Lung (tissue), 11 donors: ENCODE measurements at regions not wholly inside any gene's neighbourhood (a gene's known extent, or its start where the extent isn't known, plus 50 kb on each side); places are given as distances from the start of the nearest gene placed in this dataset.

Source experiments
- ATAC-seq: fragments of 200-7000 bp; cut with Tn5 transposase; one replicate; pipeline ENCODE4 v1.9.1; 2020; ENCODE audit warnings: moderate number of reproducible peaks; ENCODE audit not compliant: insufficient read depth, low FRiP score
- DNase-seq, 3 donors: peaks; one replicate each; pipeline ENCODE4 v3.0.0-alpha.2; 2013 to 2017
- H3K27ac ChIP-seq, 2 donors: one replicate each; pipeline ENCODE4 v1.5.1; 2013; ENCODE audit warnings: mild to moderate bottlenecking in 2 of 2, moderate library complexity in 2 of 2, control low read depth in 1 of 2, inconsistent platforms in 1 of 2, low read depth in 1 of 2, low read length in 1 of 2
- H3K27me3 ChIP-seq, 3 donors: one replicate each; pipeline ENCODE4 v1.5.1; 2013; ENCODE audit warnings: low read length in 2 of 3; ENCODE audit not compliant: control insufficient read depth in 3 of 3, insufficient read depth in 3 of 3
- H3K36me3 ChIP-seq, 4 donors: one replicate each; pipeline ENCODE4 v1.5.1; 2013; ENCODE audit warnings: low read length in 4 of 4, mild to moderate bottlenecking in 1 of 4, moderate library complexity in 1 of 4; ENCODE audit not compliant: control insufficient read depth in 4 of 4, insufficient read depth in 4 of 4
- H3K4me1 ChIP-seq, 5 donors: one replicate each; pipeline ENCODE4 v1.5.1; 2013; ENCODE audit warnings: low read length in 5 of 5, mild to moderate bottlenecking in 2 of 5, moderate library complexity in 1 of 5; ENCODE audit not compliant: control insufficient read depth in 5 of 5, insufficient read depth in 5 of 5
- H3K4me3 ChIP-seq: one replicate; pipeline ENCODE4 v1.5.1; 2013; ENCODE audit warnings: mild to moderate bottlenecking, control low read depth, moderate library complexity
- H3K9ac ChIP-seq, 2 donors: one replicate each; pipeline ENCODE4 v1.5.1; 2013; ENCODE audit warnings: low read length in 2 of 2, control low read depth in 1 of 2; ENCODE audit not compliant: insufficient read depth in 1 of 2
- H3K9me3 ChIP-seq, 4 donors: one replicate each; pipeline ENCODE4 v1.5.1; 2013; ENCODE audit warnings: low read length in 3 of 4, mild to moderate bottlenecking in 1 of 4, moderate library complexity in 1 of 4; ENCODE audit not compliant: control insufficient read depth in 4 of 4, insufficient read depth in 3 of 4
- WGBS, 2 donors: extraction: QIAGEN DNeasy Blood & Tissue Kit; methylation state at CpG; one replicate each; pipeline ENCODE4 v1.1.7; 2013; 5-methylcytosine and 5-hydroxymethylcytosine counted together
- TF ChIP-seq, protein P1 (sequence below): IDR thresholded peaks from 2 replicates; pipeline ENCODE4 v1.5.1; 2012; ENCODE audit warnings: mild to moderate bottlenecking; ENCODE audit errors: control extremely low read depth, extremely low read depth
- donor health status: control.
- donor health status: control.
- donor health status: Bipolar disorder and iron deficiency.
- donor health status: healthy.
- donor health status: DM: yes; HTN: yes; CAD: no.

DNA sequence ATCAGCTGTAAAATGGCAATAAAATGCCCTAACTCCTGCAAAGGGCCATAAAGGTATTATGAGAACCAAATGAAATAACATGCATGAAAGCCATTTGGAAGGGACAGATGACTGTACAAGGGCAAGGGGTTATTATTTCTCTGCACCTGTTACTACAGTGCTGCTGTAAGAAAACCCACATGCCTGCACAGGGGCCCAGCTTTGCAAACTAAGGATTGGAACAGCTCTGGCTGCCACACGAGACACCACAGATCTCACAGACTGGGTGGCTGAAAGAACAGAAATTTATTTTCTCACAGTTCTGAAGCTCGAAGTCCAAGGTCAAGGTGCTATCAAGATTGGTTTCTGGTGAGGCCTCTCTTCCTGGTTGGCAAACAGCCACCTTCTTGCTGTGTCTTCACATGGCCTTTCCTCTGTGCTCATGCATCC lies 409.0 kb upstream of the NRP1 start:
- H3K36me3 ChIP-seq, result no peaks in the 10 kb centered on the region
- TF ChIP-seq, protein P1, sequence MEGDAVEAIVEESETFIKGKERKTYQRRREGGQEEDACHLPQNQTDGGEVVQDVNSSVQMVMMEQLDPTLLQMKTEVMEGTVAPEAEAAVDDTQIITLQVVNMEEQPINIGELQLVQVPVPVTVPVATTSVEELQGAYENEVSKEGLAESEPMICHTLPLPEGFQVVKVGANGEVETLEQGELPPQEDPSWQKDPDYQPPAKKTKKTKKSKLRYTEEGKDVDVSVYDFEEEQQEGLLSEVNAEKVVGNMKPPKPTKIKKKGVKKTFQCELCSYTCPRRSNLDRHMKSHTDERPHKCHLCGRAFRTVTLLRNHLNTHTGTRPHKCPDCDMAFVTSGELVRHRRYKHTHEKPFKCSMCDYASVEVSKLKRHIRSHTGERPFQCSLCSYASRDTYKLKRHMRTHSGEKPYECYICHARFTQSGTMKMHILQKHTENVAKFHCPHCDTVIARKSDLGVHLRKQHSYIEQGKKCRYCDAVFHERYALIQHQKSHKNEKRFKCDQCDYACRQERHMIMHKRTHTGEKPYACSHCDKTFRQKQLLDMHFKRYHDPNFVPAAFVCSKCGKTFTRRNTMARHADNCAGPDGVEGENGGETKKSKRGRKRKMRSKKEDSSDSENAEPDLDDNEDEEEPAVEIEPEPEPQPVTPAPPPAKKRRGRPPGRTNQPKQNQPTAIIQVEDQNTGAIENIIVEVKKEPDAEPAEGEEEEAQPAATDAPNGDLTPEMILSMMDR, result no peak
- no peaks in the 10 kb centered on the region for H3K9me3 ChIP-seq
- H3K4me3 ChIP-seq, result no peak overlapping the region
- no peak for DNase-seq
- H3K9ac ChIP-seq, result no peak overlapping the region
- no peaks in the 10 kb centered on the region for H3K4me1 ChIP-seq
- ATAC-seq, result no peak
- 83 to 93% methylated on average over 2 of the region's 2 CpGs for WGBS, 2 donors
- H3K27me3 ChIP-seq, result no peaks in the 10 kb centered on the region
- H3K27ac ChIP-seq, result no peak overlapping the region

DNA sequence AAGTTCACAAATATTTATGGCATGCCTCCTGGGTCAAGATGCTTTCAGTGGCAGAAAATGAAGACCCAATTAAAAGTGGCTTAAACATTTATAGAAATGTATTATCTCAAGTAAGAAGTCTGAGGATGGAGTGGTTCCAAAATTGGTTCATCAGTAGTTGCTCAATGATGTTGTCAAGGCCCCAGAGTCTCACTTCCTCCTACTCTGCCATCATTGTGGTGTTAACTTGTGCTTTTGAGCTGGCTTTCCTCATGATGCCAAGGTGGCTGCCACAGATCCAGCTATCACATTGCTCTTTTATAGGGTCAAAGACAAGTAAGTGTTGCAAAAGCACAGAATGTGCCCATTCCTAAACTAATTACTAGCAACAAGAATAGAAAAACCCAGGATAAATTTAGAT lies 404.6 kb upstream of the NRP1 start:
- DNase-seq, result no peak
- Histone ChIP-seq H3K36me3 (no peaks in the 10 kb centered on the region), H3K9ac (no peak overlapping the region), H3K9me3 (no peaks in the 10 kb centered on the region), H3K4me3 (no peak overlapping the region), H3K27ac (no peak overlapping the region), H3K4me1 (no peaks in the 10 kb centered on the region), H3K27me3 (no peaks in the 10 kb centered on the region)
- ATAC-seq, result no peak
- TF ChIP-seq, protein P1, result no peak

DNA sequence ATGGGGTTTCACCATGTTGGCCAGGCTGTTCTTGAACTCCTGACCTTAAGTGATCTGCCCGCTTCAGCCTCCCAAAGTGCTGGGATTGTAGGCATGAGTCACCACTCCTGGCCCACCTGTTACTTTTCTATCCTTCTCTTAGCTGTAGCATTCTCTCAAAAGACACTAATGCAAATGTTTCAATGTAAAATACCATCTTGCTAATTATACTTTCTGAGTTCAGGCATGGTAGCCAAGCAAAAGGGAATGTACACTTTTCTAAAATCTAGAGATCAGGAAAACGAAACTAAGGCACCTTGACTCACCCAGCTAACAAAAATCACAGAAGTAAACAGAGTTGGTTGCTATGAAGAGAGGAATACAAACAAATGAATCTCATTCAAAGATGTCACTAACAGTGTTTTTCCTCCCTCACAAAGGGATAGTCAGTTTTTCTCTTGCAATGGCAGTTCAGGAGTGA lies 401.0 kb upstream of the NRP1 start:
- no peaks in the 10 kb centered on the region for H3K36me3 ChIP-seq
- H3K27me3 ChIP-seq, result no peaks in the 10 kb centered on the region
- no peak overlapping the region for H3K27ac ChIP-seq
- peaks cover 0 to 16% (median 9%) of the 10 kb centered on the region in 5 donors for H3K4me1 ChIP-seq
- no peaks in the 10 kb centered on the region for H3K9me3 ChIP-seq
- no peak overlapping the region for H3K4me3 ChIP-seq
- H3K9ac ChIP-seq, result no peak overlapping the region
- 64 to 77% methylated on average over 2 of the region's 2 CpGs for whole genome bisulfite sequencing, 2 donors
- DNase-seq, result no peak
- TF ChIP-seq, protein P1, result no peak
- no peak for ATAC-seq

DNA sequence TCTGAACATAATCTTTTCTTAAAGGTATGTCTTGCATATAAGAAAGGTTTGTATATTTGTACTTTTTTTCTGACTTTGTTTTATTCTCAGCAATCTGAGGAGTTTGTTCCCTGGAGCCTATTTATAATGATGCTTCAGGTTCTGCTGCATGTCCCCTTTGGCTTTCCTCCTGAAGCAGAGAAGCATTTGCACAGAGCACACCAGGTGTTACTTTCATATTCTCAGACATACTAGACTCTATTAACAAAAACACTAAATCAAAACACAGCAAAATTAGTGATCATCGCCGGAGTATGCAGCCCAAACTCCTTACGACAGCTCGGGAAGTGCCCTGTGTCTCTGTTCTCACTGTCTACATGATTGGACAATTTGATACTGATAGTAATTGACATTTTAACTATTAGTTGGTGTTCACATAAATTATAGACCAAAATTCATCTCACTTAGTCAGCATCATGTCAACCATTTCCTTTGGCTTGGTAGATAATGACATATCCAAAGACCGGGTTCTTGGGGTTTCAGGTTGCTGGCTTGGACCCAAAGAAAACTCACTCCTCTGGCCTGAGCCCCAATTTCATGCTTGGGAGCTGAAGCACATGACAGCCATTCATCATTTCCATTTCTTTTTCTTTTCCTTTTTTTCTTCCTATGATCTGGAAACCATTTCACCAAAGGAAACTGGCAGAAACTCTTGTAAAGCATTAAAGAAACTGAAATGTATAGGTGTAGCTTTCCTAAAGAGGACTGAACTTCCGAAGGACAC lies 400.1 kb upstream of the NRP1 start:
- Histone ChIP-seq H3K4me3 (no peak overlapping the region), H3K4me1 (peaks cover 0 to 16% (median 12%) of the 10 kb centered on the region in 5 donors), H3K9me3 (no peaks in the 10 kb centered on the region), H3K27ac (no peak overlapping the region), H3K27me3 (no peaks in the 10 kb centered on the region), H3K9ac (no peak overlapping the region), H3K36me3 (no peaks in the 10 kb centered on the region)
- TF ChIP-seq, protein P1, result no peak
- WGBS, 2 donors, result 88 to 89% methylated on average over 6 of the region's 6 CpGs
- ATAC-seq (no peak), DNase-seq (no peak)
